Lower leg skin (tissue), 3 donors: ENCODE measurements at regions not wholly inside any gene's neighbourhood (a gene's known extent, or its start where the extent isn't known, plus 50 kb on each side); places are given as distances from the start of the nearest gene placed in this dataset.

ENCODE experiments used
- POLR2A ChIP-seq, 2 donors: fragments of 450-650 bp; IDR thresholded peaks; one replicate each; pipeline ENCODE4 v1.6.1; 2016 to 2017; ENCODE audit warnings: antibody characterized with exemption in 2 of 2, mild to moderate bottlenecking in 1 of 2, moderate library complexity in 1 of 2
- TF ChIP-seq, protein P1 (sequence below), 3 donors: fragments of 450-650 bp; IDR thresholded peaks; one replicate each; pipeline ENCODE4 v1.5.1; 2016; ENCODE audit warnings: antibody characterized with exemption in 3 of 3, mild to moderate bottlenecking in 3 of 3, moderate library complexity in 2 of 3

DNA sequence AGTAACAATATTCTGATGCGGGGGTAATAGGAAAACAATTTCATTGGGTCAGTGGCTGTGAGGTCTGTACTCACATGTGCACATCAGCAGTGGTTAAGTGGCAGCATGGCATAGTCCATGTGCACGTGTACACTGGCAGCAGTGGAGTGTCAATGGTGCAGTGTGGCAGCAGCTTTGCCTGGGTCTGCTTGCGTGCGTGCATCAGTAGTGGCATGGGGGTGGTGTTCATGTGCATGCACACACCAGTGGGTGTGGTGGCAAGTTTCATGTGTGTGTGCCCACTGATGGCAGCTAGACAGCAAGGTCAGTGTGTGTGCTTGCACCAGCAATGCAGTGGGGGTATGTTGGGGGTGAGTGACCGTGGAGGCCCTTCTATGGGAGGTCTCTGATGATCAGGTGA, 581.6 kb upstream of the KLHL4 start:
- TF ChIP-seq, protein P1, sequence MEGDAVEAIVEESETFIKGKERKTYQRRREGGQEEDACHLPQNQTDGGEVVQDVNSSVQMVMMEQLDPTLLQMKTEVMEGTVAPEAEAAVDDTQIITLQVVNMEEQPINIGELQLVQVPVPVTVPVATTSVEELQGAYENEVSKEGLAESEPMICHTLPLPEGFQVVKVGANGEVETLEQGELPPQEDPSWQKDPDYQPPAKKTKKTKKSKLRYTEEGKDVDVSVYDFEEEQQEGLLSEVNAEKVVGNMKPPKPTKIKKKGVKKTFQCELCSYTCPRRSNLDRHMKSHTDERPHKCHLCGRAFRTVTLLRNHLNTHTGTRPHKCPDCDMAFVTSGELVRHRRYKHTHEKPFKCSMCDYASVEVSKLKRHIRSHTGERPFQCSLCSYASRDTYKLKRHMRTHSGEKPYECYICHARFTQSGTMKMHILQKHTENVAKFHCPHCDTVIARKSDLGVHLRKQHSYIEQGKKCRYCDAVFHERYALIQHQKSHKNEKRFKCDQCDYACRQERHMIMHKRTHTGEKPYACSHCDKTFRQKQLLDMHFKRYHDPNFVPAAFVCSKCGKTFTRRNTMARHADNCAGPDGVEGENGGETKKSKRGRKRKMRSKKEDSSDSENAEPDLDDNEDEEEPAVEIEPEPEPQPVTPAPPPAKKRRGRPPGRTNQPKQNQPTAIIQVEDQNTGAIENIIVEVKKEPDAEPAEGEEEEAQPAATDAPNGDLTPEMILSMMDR (IDR thresholded peaks at IDR 0.05): no peak
- no peak for TF ChIP-seq POLR2A (IDR thresholded peaks at IDR 0.05)
